ENCODE measurements at regions not wholly inside any gene's neighbourhood (a gene's known extent, or its start where the extent isn't known, plus 50 kb on each side); places are given as distances from the start of the nearest gene placed in this dataset.
"Not testable (repeated sequence)": the region's sequence is repeated elsewhere in the genome, so short reads cannot be mapped to it uniquely, and the experiment has no call there.

GRCh38 chr11:38446336-38446735 is 1848.3 kb upstream of the RAG2 start:
- DNase-seq (ENCODE audit: low read depth): no peak

- peak; percentile 19 for DNase-seq (ENCODE audit: low read depth)
Observed at GRCh38 chr11:38438091-38438490, 1840.1 kb upstream of the RAG2 start.

- DNase-seq (ENCODE audit: low read depth): no peak
Observed at GRCh38 chr11:38425578-38425977, 1827.5 kb upstream of the RAG2 start.

GRCh38 chr11:38423042-38423441 is 1825.0 kb upstream of the RAG2 start:
- DNase-seq (ENCODE audit: low read depth): no peak

- no peak for DNase-seq (ENCODE audit: low read depth)
Observed at GRCh38 chr11:38416141-38416540, 1818.1 kb upstream of the RAG2 start.

- DNase-seq (ENCODE audit: low read depth): peak; percentile 1
Observed at GRCh38 chr11:38411149-38411548, 1813.1 kb upstream of the RAG2 start.

- DNase-seq (ENCODE audit: low read depth): no peak
Observed at GRCh38 chr11:38402063-38402462, 1804.0 kb upstream of the RAG2 start.

GRCh38 chr11:38392176-38392575 is 1794.1 kb upstream of the RAG2 start:
- DNase-seq (ENCODE audit: low read depth): no peak

GRCh38 chr11:38384568-38384967 is 1786.5 kb upstream of the RAG2 start:
- DNase-seq (ENCODE audit: low read depth): no peak

GRCh38 chr11:38365274-38365673 is 1767.2 kb upstream of the RAG2 start:
- DNase-seq (ENCODE audit: low read depth): peak; percentile 1

- DNase-seq (ENCODE audit: low read depth): no peak
Observed at GRCh38 chr11:38356255-38356654, 1758.2 kb upstream of the RAG2 start.

GRCh38 chr11:38345286-38345685 is 1747.2 kb upstream of the RAG2 start:
- peak; percentile 11 for DNase-seq (ENCODE audit: low read depth)

- DNase-seq (ENCODE audit: low read depth): not testable (repeated sequence)
Observed at GRCh38 chr11:38341612-38342011, 1743.6 kb upstream of the RAG2 start.

GRCh38 chr11:38339835-38340440 is 1741.9 kb upstream of the RAG2 start:
- DNase-seq (ENCODE audit: low read depth): no peak

GRCh38 chr11:38338022-38338421 is 1740.0 kb upstream of the RAG2 start:
- DNase-seq (ENCODE audit: low read depth): not testable (repeated sequence)

- no peak for DNase-seq (ENCODE audit: low read depth)
Observed at GRCh38 chr11:38332046-38332445, 1734.0 kb upstream of the RAG2 start.

- no peak for DNase-seq (ENCODE audit: low read depth)
Observed at GRCh38 chr11:38330578-38330977, 1732.5 kb upstream of the RAG2 start.

GRCh38 chr11:38323961-38324761 is 1726.1 kb upstream of the RAG2 start:
- DNase-seq (ENCODE audit: low read depth): peak; percentile 1

GRCh38 chr11:38315151-38315550 is 1717.1 kb upstream of the RAG2 start:
- peak; percentile 7 for DNase-seq (ENCODE audit: low read depth)

GRCh38 chr11:38307455-38307854 is 1709.4 kb upstream of the RAG2 start:
- DNase-seq (ENCODE audit: low read depth): no peak

GRCh38 chr11:38305682-38306081 is 1707.6 kb upstream of the RAG2 start:
- no peak for DNase-seq (ENCODE audit: low read depth)

- DNase-seq (ENCODE audit: low read depth): no peak
Observed at GRCh38 chr11:38304926-38305325, 1706.9 kb upstream of the RAG2 start.

GRCh38 chr11:38302564-38302963 is 1704.5 kb upstream of the RAG2 start:
- DNase-seq (ENCODE audit: low read depth): no peak

- DNase-seq (ENCODE audit: low read depth): no peak
Observed at GRCh38 chr11:38300570-38300969, 1702.5 kb upstream of the RAG2 start.

Measured in amniotic epithelial cell (primary cell).